GM12878 (cell line): ENCODE measurements at regions not wholly inside any gene's neighbourhood (a gene's known extent, or its start where the extent isn't known, plus 50 kb on each side); places are given as distances from the start of the nearest gene placed in this dataset.

Source experiments
- ATAC-seq: fragments of 200-7000 bp; cut with Tn5 transposase; 3 replicates; pipeline ENCODE4 v1.9.1; 2020; ENCODE audit warnings: mild to moderate bottlenecking, moderate library complexity
- BruUV-seq: library from RNA; stranded (reverse); fragments of 400-500 nt; replicated peaks from 2 replicates; lab custom pipeline; 2021; lab: Mats Ljungman, UMichigan
- CTCF ChIA-PET: fragments of 300-600 bp; sonication (Branson Sonifier 250); formaldehyde crosslinking; extraction: SDS; loops from one replicate; lab custom pipeline; 2021; ENCODE audit warnings: inconsistent platforms; lab: Yijun Ruan, JAX
- POLR2A ChIA-PET: fragments of 350-600 bp; formaldehyde crosslinking; extraction: SDS; loops from one replicate; lab custom pipeline; 2021; ENCODE audit warnings: inconsistent platforms; lab: Charles Lee
- RAD21 ChIA-PET: fragments of 300-600 bp; sonication (Branson Sonifier 250); formaldehyde crosslinking; loops from one replicate; lab custom pipeline; 2023; ENCODE audit warnings: antibody characterized with exemption; ENCODE audit not compliant: unreplicated experiment; lab: Charles Lee
- SMC1A ChIA-PET: fragments of 300-600 bp; sonication (Branson Sonifier 250); formaldehyde crosslinking; loops from one replicate; lab custom pipeline; 2023; ENCODE audit not compliant: unreplicated experiment, uncharacterized antibody; lab: Charles Lee
- DNase-seq: peaks from one replicate; pipeline ENCODE4 v3.0.0-alpha.2; 2011; ENCODE audit warnings: low read depth, low spot score
- FAIRE-seq: peaks from 3 replicates; lab custom pipeline; 2011; peaks lifted over from hg19 to GRCh38; lab: Jason Lieb, UNC
- H2AFZ ChIP-seq: 2 replicates; pipeline ENCODE4 v1.6.0; 2011; ENCODE audit warnings: low read depth, low read length, control low read depth; ENCODE audit not compliant: control insufficient read depth
- H3K27ac ChIP-seq: 2 replicates; pipeline ENCODE4 v1.5.1; 2011; ENCODE audit warnings: control low read depth; ENCODE audit not compliant: control insufficient read depth, insufficient read depth
- H3K27me3 ChIP-seq, 2 experiments: replicated peaks in 1 of 2; 2 replicates each; pipeline versions ENCODE4 v1.6.0 to v1.6.1; 2011; ENCODE audit warnings: low read length in 1 of 2; ENCODE audit not compliant: control insufficient read depth in 2 of 2, insufficient read depth in 2 of 2
- H3K36me3 ChIP-seq, 2 experiments: 2 replicates each; pipeline ENCODE4 v1.5.1; 2011; ENCODE audit warnings: low read length in 1 of 2; ENCODE audit not compliant: control insufficient read depth in 2 of 2, insufficient read depth in 2 of 2
- H3K4me1 ChIP-seq: 2 replicates; pipeline ENCODE4 v1.6.1; 2011; ENCODE audit warnings: mild to moderate bottlenecking, low read length, moderate library complexity, mixed read lengths; ENCODE audit not compliant: control insufficient read depth, insufficient read depth
- H3K4me2 ChIP-seq: 2 replicates; pipeline ENCODE4 v1.6.0; 2011; ENCODE audit warnings: control low read depth; ENCODE audit not compliant: control insufficient read depth, insufficient read depth
- H3K4me3 ChIP-seq: fragments of 200-600 bp; sonication (generic); 2 replicates; pipeline ENCODE4 v1.5.1; 2016
- H3K79me2 ChIP-seq: 2 replicates; pipeline ENCODE4 v1.6.0; 2011; ENCODE audit warnings: low read length; ENCODE audit not compliant: control insufficient read depth, insufficient read depth
- H3K9ac ChIP-seq: 2 replicates; pipeline ENCODE4 v1.8.0; 2011; ENCODE audit warnings: low read length, control low read depth, mixed read lengths; ENCODE audit not compliant: control insufficient read depth, insufficient read depth
- H3K9me3 ChIP-seq: replicated peaks from 3 replicates; pipeline ENCODE4 v1.5.1; 2011; ENCODE audit warnings: mild to moderate bottlenecking, low read length; ENCODE audit not compliant: control insufficient read depth, insufficient read depth
- H4K20me1 ChIP-seq: 2 replicates; pipeline ENCODE4 v1.6.0; 2011; ENCODE audit not compliant: control insufficient read depth, insufficient read depth
- CBX5 ChIP-seq: sonication (generic); IDR thresholded peaks from 2 replicates; pipeline ENCODE4 v1.6.1; 2016; ENCODE audit warnings: low read depth, moderate library complexity, mild to moderate bottlenecking, inconsistent platforms
- ETV6 ChIP-seq, 2 experiments: fragments of 450-650 bp in 1 of 2; IDR thresholded peaks in 1 of 2; conservative IDR thresholded peaks in 1 of 2; 2 replicates each; pipeline ENCODE4 v1.6.1; 2014; ENCODE audit warnings: antibody characterized with exemption in 1 of 2, borderline replicate concordance in 1 of 2, low read depth in 1 of 2, mild to moderate bottlenecking in 1 of 2, moderate library complexity in 1 of 2
- FOS ChIP-seq: IDR thresholded peaks from 3 replicates; pipeline ENCODE4 v1.6.1; 2011; ENCODE audit warnings: borderline replicate concordance; ENCODE audit not compliant: insufficient read length; ENCODE audit errors: extremely low read depth
- HCFC1 ChIP-seq: fragments of 150-350 bp; IDR thresholded peaks from 2 replicates; pipeline ENCODE4 v1.6.1; 2014; ENCODE audit warnings: low read length
- JUND ChIP-seq: IDR thresholded peaks from 2 replicates; pipeline ENCODE4 v1.6.1; 2012; ENCODE audit warnings: low read depth, mild to moderate bottlenecking, low read length, improper control_type of control experiment, moderate library complexity
- NFYA ChIP-seq: IDR thresholded peaks from 2 replicates; pipeline ENCODE4 v1.6.1; 2011; ENCODE audit warnings: low read depth, mild to moderate bottlenecking, low read length, improper control_type of control experiment, borderline replicate concordance
- NRF1 ChIP-seq: conservative IDR thresholded peaks from 2 replicates; pipeline ENCODE4 v1.6.1; 2011; ENCODE audit warnings: mild to moderate bottlenecking, low read depth, low read length, improper control_type of control experiment
- RAD21 ChIP-seq: IDR thresholded peaks from 2 replicates; pipeline ENCODE4 v1.6.1; 2011; ENCODE audit warnings: mild to moderate bottlenecking, low read depth, low read length, moderate library complexity; ENCODE audit not compliant: insufficient read depth
- TBL1XR1 ChIP-seq: IDR thresholded peaks from 2 replicates; pipeline ENCODE4 v1.6.1; 2012; ENCODE audit warnings: low read depth, low read length, improper control_type of control experiment
- WGBS: methylation state at CpG from one replicate; pipeline ENCODE4 v1.1.6; 2016; ENCODE audit warnings: low lambda C conversion rate; ENCODE audit not compliant: insufficient replicate concordance, insufficient coverage; ENCODE audit errors: missing lambda C conversion rate; 5-methylcytosine and 5-hydroxymethylcytosine counted together
- in situ Hi-C: fragments of 300-500 bp; cut with MboI; formaldehyde crosslinking; loops from 9 replicates; pipeline ENCODE4 v1.14.3; 2018; ENCODE audit warnings: mixed read lengths
- intact Hi-C: fragments of 100-400 bp; cut with micrococcal nuclease; formaldehyde crosslinking; loops from one replicate; pipeline ENCODE4 v1.14.2; 2022; ENCODE audit not compliant: unreplicated experiment
- TF ChIP-seq, protein P1 (sequence below): IDR thresholded peaks from 2 replicates; pipeline ENCODE4 v1.6.1; 2012; ENCODE audit warnings: low read length, inconsistent platforms
- TF ChIP-seq, protein P2 (sequence below): fragments of 450-650 bp; conservative IDR thresholded peaks from 2 replicates; pipeline ENCODE4 v1.6.1; 2017; ENCODE audit warnings: mild to moderate bottlenecking, moderate library complexity
- TF ChIP-seq, protein P3 (sequence below): IDR thresholded peaks from 2 replicates; pipeline ENCODE4 v1.6.1; 2012; ENCODE audit warnings: mild to moderate bottlenecking, low read depth, low read length
- TF ChIP-seq, protein P4 (sequence below): fragments of 450-650 bp; IDR thresholded peaks from 2 replicates; pipeline ENCODE4 v1.6.1; 2017; ENCODE audit warnings: borderline replicate concordance
- TF ChIP-seq, protein P5 (sequence below): IDR thresholded peaks from 2 replicates; pipeline ENCODE4 v1.6.1; 2012; ENCODE audit warnings: low read depth, low read length, improper control_type of control experiment

DNA sequence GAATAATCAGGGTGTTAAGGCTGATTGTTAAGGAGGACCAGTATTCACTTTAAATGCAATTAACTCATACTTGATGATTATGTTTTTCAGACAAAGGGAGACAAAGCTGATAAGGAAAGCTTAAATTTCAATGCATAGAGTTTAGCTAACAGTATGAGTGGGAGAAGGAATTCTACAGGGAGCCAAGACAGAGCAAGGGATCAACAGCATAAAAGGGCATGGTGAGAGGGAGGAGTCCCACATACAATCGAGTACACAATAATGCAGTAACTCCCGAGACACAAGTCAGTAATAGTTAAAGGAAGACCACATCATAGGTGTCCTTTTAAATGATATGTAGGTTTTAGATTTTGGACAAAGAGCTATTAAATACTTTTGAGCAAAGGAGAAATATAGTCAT lies 191.7 kb upstream of the PTPRD start (continued):
- TF ChIP-seq, protein P1, sequence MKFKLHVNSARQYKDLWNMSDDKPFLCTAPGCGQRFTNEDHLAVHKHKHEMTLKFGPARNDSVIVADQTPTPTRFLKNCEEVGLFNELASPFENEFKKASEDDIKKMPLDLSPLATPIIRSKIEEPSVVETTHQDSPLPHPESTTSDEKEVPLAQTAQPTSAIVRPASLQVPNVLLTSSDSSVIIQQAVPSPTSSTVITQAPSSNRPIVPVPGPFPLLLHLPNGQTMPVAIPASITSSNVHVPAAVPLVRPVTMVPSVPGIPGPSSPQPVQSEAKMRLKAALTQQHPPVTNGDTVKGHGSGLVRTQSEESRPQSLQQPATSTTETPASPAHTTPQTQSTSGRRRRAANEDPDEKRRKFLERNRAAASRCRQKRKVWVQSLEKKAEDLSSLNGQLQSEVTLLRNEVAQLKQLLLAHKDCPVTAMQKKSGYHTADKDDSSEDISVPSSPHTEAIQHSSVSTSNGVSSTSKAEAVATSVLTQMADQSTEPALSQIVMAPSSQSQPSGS, result no peak
- TF ChIP-seq, protein P2, sequence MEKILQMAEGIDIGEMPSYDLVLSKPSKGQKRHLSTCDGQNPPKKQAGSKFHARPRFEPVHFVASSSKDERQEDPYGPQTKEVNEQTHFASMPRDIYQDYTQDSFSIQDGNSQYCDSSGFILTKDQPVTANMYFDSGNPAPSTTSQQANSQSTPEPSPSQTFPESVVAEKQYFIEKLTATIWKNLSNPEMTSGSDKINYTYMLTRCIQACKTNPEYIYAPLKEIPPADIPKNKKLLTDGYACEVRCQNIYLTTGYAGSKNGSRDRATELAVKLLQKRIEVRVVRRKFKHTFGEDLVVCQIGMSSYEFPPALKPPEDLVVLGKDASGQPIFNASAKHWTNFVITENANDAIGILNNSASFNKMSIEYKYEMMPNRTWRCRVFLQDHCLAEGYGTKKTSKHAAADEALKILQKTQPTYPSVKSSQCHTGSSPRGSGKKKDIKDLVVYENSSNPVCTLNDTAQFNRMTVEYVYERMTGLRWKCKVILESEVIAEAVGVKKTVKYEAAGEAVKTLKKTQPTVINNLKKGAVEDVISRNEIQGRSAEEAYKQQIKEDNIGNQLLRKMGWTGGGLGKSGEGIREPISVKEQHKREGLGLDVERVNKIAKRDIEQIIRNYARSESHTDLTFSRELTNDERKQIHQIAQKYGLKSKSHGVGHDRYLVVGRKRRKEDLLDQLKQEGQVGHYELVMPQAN, result no peak
- TF ChIP-seq JUND, result no peak
- TF ChIP-seq, protein P3, sequence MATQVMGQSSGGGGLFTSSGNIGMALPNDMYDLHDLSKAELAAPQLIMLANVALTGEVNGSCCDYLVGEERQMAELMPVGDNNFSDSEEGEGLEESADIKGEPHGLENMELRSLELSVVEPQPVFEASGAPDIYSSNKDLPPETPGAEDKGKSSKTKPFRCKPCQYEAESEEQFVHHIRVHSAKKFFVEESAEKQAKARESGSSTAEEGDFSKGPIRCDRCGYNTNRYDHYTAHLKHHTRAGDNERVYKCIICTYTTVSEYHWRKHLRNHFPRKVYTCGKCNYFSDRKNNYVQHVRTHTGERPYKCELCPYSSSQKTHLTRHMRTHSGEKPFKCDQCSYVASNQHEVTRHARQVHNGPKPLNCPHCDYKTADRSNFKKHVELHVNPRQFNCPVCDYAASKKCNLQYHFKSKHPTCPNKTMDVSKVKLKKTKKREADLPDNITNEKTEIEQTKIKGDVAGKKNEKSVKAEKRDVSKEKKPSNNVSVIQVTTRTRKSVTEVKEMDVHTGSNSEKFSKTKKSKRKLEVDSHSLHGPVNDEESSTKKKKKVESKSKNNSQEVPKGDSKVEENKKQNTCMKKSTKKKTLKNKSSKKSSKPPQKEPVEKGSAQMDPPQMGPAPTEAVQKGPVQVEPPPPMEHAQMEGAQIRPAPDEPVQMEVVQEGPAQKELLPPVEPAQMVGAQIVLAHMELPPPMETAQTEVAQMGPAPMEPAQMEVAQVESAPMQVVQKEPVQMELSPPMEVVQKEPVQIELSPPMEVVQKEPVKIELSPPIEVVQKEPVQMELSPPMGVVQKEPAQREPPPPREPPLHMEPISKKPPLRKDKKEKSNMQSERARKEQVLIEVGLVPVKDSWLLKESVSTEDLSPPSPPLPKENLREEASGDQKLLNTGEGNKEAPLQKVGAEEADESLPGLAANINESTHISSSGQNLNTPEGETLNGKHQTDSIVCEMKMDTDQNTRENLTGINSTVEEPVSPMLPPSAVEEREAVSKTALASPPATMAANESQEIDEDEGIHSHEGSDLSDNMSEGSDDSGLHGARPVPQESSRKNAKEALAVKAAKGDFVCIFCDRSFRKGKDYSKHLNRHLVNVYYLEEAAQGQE, result no peak

DNA sequence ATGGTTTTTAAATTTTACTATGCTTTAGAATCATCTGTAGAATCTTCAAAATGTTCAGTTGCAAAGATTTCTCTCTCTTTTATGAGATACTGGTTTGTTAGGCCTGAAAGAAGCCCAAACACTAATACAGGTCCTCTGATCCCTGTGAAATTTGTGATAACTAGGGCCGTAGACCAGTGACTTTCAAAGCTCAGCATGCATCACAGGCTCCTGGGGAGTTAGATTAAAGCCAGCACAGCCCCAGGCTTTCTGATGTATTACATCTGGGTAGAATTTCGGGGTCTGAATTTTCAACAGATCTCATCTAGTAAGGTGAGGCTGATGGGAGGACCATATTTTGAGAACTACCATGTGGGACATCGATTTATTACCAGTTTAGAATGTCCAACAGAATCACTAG lies 194.1 kb upstream of the PTPRD start:
- in situ Hi-C loops, result no loop called here
- no TSS peak for BruUV-seq
- Histone ChIP-seq H3K9ac (no peak overlapping the region), H3K9me3 (no peaks in the 10 kb centered on the region), H3K79me2 (no peaks in the 10 kb centered on the region), H3K36me3 (no peaks in the 10 kb centered on the region), H4K20me1 (no peaks in the 10 kb centered on the region), H3K4me2 (no peak overlapping the region), H3K27me3 (no peaks in the 10 kb centered on the region), H3K27ac (no peak overlapping the region), H3K4me3 (no peak overlapping the region), H2AFZ (no peak overlapping the region), H3K4me1 (no peaks in the 10 kb centered on the region)
- DNase-seq (no peak), FAIRE-seq (no peak), ATAC-seq (no peak)
- WGBS, result 0% methylated on average over 3 of the region's 3 CpGs
- SMC1A ChIA-PET, result interaction anchor here (0.6 kb wide), 1 partner anchor 32 kb away, joined by 3 read pairs; no protein-coding TSS in a partner anchor
- intact Hi-C loops, result no loop called here
- POLR2A ChIA-PET, result no interaction called here
- RAD21 ChIA-PET, result no interaction called here
- CTCF ChIA-PET, result no interaction called here
- TF ChIP-seq, protein P4, sequence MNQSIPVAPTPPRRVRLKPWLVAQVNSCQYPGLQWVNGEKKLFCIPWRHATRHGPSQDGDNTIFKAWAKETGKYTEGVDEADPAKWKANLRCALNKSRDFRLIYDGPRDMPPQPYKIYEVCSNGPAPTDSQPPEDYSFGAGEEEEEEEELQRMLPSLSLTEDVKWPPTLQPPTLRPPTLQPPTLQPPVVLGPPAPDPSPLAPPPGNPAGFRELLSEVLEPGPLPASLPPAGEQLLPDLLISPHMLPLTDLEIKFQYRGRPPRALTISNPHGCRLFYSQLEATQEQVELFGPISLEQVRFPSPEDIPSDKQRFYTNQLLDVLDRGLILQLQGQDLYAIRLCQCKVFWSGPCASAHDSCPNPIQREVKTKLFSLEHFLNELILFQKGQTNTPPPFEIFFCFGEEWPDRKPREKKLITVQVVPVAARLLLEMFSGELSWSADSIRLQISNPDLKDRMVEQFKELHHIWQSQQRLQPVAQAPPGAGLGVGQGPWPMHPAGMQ, result no peak
- TF ChIP-seq FOS (no peak), RAD21 (no peak), TBL1XR1 (no peak), NRF1 (no peak), NFYA (no peak), CBX5 (no peak), ETV6 (conservative IDR thresholded peaks at IDR 0.05 in 1 of 2, IDR thresholded peaks at IDR 0.05 in 1 of 2; ENCODE audit: borderline replicate concordance in 1 of 2, low read depth in 1 of 2) (no peak), HCFC1 (no peak)
- TF ChIP-seq, protein P5, sequence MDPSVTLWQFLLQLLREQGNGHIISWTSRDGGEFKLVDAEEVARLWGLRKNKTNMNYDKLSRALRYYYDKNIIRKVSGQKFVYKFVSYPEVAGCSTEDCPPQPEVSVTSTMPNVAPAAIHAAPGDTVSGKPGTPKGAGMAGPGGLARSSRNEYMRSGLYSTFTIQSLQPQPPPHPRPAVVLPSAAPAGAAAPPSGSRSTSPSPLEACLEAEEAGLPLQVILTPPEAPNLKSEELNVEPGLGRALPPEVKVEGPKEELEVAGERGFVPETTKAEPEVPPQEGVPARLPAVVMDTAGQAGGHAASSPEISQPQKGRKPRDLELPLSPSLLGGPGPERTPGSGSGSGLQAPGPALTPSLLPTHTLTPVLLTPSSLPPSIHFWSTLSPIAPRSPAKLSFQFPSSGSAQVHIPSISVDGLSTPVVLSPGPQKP, result no peak
